GM19324 (cell line): ENCODE measurements at regions not wholly inside any gene's neighbourhood (a gene's known extent, or its start where the extent isn't known, plus 50 kb on each side); places are given as distances from the start of the nearest gene placed in this dataset.

Source experiments
- ATAC-seq: cut with Tn5 transposase; IDR thresholded peaks from one replicate; pipeline ENCODE4 v1.9.1; 2021; ENCODE audit warnings: mild to moderate bottlenecking, moderate library complexity; ENCODE audit not compliant: unreplicated experiment, low FRiP score

DNA sequence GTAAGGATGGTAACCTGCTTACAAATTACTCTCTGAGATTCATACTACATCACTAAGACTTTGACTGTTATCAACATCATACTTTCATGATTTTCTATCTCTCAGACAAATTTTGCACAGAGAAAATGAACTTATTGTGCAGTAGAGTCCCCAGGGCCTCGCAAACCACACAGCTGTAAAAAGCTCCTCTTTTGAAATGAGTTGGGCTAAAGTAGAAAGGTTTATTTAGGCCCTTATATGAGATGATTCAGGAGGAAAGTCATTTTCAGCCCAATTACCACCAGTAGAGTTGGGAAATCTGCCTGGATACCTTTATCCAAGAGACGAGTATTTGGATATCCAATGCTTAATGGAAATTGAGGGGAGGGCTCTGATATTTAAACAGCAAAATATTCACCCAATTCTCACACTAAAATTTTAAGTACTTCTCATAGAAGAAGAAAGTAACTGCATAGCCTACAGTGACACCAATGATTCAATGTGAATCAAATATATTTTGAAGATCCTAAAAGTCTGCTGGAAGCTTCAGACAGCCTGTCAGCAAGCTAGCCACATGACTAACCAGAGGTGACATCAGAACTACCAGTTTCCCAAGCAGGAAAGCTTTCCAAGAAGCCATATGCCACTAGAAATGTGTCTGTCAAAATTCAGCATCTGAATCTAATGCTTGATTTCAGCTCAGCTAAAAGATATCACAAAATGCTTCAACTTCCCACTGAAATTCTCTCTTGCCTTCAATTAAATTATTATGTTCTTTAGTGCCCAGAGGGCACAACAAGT is 190.1 kb upstream of the SYT1 start:
- ATAC-seq: no peak

DNA sequence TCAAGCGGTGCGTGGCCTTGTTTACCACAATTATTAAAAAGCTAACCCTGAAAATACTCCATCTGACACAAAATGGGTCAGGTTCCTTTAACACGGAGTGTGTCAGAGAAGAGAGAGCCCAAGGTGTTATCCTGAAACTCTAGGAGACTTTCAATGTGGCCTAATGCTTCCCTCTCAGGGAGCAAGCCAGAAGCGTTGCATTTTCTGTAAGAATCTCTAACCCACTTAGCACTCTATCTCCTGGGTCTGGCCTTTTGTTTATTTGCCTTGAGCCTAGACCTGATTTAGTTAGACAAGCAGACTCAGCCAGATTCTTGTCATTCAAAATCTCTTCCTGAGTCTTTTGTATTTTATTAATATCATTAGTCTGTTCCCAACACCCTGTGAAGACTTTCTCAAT is 184.0 kb upstream of the SYT1 start:
- ATAC-seq: no peak

DNA sequence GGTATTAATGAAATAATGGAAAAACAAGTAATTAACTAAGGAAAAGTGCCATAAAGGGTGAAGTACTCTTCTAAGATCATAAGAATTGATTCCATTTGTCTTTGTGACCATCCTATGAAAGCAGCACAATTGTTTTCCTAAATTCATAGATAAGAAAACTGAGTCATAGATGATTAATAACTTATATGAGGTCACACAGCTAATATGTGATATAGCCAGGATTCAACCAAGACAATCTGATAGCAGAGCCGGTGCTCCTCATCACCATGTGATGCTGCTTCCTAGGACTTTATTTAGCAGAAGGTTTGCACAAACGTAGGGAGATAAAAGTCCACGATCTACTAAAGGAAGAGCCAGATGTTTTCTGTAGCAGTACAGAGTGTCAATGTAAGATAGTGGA is 181.5 kb upstream of the SYT1 start:
- ATAC-seq: no peak

DNA sequence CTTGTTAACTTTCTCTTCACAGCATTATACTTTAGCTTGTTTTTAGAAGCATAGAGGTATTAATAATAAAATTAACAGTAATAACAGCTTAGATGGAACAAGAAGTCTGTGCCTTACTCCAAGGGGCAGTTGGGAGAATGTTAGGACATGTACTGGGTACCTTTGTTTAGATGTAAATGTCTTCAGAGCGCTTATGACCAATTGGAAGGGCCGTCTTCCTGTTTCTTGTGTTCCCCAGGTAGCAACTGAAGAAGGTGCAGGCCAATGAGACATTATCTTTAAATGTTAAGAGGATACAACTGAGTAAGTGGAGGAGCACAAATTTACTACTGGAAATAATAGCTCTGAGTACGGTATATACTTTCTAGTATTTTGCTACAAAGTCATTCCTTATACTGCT is 180.9 kb upstream of the SYT1 start:
- ATAC-seq: no peak

DNA sequence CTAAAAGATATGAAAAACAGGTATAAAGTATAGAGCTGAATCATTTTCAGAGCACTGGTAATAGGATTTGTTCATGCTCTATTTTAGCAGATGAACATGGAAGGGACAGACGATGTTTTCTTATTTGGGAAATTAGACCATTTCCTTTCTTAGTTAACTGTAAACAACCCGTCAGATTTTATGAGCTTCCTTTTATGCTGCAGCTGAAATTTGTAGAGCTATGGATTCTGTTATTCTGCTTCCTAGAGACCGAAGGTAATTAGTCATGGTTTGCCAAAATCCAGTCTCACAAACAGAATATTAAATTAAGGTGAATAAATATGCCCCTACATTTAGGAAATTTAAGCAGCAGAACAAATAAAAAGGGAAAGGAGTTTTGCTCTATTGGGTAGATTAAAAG is 180.2 kb upstream of the SYT1 start:
- no peak for ATAC-seq

DNA sequence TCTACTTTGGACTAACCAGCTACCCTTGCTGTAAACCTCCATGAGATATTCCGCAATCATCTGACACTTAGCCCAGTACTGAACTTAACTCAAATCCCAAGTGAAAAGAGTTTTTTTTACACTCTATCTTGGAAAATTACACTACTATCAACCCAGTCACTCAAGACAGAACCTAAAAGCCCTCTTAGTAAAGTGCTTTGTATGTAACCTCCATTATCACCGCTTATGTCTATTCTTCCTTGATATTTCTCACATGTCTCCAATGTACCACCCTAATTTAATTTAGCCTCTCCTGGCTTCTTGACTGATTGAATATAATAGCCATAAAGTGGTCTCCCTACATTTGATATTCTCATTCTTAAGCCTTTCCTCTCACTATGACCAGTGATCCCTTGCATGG is 168.8 kb upstream of the SYT1 start:
- ATAC-seq: no peak

DNA sequence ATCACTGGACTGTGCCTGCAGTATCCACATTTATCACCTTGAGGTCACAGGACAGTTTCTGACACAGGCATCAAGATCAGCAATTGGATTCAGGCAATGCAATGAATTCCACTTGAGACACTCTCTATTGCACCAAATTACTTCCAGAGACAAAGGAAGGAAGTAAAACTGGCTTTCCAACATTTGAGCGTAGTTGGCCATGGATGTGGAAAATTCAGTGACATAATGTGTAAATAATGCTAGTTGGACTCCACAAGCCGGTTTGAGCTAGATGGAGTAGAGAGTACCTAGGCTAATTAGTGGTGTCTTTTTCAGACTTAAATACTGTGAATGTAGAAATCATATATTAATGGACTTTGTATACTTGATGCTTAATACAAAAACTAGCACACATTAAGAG is 168.3 kb upstream of the SYT1 start:
- no peak for ATAC-seq

DNA sequence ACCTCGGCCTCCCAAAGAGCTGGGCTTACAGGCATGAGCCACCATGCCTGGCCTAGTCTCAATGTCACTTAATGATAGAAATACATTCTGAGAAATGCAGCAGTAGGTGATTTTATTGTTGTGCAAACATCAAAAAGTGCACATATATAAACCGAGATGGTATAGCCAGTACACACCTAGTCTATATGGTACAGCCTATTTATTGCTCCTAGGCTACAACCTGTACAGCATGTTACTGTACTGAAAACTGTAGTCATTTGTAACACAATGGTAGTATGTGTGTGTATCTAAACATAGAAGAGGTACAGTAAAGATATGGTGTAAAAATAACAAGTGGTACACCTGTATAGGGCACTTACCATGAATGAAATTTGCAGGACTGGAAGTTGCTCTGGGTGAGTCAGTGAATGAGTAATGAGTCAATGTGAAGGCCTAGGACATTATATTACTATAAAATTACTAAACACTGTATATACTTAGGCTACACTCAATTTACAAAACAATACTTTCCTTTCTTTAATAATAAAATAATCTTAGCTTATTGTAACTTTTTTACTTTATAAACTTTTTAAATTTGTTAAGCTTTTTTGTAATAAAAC is 166.7 kb upstream of the SYT1 start:
- no peak for ATAC-seq

DNA sequence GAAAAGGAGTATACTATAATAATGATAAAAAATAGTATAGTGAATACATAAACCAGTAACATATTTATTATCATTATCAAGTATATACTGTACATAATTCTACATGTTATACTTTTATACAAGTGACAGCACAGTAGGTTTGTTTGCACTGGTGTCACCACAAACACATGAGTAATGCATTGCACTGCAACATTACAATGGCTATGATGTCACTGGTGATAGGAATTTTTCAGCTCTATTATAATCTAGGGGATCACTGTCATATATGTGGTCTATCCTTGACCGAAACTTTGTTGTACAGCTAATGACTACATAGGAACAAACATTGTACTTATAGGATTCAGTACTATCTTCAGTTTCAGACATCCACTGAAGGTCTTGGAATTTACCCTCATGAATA is 165.8 kb upstream of the SYT1 start:
- ATAC-seq: no peak

DNA sequence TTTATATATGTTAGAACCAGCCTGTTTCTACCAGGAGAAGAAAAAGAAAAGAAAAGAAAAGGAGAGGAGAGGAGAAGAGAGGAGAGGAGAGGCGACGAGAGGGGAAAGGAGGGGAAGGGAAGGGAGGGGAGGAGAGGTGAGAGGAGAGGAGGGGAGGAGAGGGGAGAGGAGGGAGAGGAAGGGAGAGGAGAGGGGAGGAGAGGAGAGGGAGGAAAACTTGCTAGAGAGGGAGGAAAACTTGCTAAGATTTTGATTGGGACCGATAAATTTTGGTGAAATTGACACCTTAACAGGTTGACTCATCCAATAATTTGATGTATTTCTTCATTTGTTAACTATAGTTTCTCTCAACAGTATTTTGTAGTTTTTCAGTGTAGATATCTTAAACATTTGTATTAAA is 164.0 kb upstream of the SYT1 start:
- no peak for ATAC-seq

DNA sequence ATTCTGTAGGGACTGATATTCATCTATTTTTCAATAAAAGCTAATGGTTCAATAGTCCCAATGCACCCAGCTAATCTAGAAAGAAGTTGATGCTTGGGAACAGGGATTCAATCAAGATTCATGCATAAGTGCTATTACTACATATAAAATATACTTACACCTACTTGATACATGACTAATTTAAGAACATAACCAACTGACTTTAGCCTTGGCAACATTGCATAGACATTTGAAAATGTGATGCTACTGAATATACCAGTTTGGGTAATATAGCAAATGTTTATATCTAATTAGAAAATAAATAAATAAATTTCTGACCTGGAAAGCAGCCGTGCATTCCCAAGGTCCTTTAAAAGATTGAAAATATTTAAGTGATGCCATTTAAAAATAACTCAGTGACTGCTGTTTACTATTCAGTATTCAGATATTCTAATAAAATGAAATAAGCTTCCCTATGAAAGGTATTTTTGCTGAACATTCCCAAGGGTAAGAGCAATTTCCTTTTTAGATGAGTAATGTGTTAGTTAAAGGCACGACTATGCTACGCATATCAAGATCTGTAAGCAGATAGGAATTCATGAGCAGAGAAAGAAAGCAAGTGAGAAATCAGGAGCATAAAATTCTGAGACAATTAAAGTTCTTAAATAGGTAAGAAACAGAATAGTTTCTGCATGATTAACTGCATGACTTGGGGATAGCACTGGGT is 160.6 kb upstream of the SYT1 start:
- ATAC-seq: no peak

DNA sequence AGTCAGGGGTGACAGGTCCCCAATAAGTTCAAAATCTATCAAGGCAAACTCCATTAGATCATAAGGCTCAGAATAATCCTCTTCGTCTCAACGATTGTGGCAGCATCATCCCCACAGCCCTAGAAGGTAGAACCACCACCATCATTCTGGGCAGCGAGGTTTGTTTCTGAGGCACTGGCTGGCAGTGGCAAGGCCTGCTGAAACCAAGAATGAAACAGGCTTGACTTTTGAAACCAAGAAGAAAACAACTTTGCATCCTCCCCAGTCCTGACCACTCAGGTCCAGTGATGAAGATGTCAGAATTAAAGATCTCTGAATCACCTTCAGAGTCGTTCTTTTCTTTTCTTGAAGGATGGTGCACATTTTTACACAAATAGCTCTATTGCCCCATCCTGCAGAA is 152.6 kb upstream of the SYT1 start:
- peak; percentile 79 for ATAC-seq

DNA sequence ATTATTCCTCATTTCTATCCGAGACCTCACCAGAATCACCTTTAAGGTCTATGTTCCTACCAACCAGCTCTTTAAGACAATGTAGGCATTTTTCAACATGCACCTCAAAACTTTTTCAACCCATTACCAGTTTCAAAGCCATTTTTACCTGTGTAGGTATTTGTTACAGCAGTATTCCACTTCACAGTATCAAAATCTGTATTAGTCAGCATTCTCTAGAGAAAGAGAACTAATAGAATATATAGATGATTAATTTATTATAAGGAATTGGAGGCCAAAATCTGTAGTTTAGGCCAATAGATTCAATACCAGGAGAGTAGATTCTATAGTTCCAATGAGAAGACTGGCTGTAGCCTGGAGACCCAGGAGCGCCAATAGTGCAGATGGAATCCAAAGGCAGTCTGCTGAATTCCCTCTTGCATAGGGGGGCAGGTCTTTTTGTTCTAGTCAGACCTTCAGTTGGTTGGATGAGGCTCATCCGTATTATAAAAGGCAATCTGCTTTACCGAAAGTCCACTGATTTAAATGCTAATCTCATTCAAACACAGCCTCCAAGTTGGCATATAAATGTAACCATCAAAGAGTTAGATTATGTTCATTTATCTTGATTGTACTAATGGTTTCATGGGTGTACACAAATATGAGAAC is 151.6 kb upstream of the SYT1 start:
- ATAC-seq: no peak

DNA sequence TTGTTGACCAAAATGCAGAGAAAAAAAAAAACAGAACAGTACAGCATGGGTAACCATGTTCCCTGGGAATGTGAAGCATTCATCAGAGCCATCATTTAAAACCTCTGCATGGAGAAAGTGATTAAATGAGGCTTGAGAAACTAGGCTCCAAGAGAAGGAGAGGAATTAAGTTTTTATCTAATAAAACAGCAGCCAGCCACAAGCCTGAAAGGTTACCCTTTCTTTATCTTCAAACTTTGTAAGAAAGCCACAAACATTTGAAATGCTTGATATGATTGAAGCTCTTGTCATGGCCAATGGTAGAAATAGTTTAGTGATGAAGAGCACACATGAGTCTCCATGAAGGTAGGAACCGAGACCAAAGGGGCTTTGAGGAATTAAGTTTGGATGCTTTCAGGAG is 144.9 kb upstream of the SYT1 start:
- ATAC-seq: no peak

DNA sequence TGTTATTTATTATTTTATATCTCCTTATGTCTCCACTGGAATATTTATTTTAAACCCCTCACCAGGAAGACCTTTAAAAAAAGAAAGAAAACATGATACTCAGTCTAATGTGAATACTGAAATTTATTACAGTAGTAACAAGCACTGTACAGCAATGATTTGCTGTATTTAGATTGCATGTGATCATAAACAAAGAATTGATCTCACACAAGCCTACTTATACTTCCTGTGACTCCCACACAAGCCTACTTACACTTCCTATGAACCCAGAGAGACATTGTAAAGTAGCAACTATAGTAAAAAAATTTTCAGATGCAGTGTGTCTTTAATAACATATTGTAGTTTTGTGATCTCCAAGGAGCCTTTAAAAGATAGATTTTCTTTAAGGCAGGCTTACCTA is 142.7 kb upstream of the SYT1 start:
- no peak for ATAC-seq

DNA sequence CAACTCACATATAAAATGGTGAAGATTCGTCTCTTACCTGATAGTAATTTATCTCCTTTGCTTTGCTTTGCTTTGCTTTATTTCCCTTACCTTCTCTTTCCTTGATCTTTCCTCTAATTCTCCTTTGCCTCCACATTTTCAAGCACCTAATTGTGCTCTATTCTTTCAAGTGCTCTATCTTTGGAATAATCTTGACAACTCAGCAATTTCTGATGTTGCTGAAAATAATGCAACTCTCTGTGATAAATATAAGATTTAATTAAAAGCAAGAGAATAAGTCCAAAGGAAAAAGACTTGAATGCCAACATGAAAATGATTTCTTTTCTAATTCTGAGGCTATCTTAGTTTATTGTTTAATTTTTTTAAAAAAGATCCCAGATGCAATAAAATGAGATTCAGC is 139.5 kb upstream of the SYT1 start:
- no peak for ATAC-seq

DNA sequence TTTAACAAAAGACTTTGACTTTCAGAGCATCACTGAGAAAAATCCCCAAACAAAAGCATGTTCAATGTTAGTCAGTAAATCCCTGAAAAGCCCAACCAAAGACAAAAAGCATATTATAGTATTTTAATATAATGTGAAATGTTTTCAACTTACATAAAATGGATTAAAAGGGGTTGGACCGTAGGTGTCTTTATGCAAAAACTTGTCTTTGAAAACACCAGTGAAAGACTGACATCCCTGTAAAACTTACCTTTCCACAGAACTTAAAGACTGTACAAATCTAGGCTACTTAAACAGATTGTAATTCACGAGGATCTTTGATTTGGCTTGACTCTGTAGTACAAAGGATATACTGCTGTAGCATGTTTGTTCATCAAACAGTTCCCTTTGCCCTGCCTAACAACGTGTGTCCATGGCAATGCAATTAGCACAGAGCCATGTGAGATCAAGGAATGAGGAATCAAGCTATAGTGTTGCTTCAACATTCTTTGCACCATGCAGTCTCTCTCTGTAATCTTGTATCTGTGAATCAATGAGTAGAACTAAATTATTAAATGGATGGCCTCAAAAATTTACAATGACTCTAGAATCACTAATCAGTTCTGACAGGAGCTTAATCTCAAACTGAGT is 138.5 kb upstream of the SYT1 start:
- ATAC-seq: no peak

DNA sequence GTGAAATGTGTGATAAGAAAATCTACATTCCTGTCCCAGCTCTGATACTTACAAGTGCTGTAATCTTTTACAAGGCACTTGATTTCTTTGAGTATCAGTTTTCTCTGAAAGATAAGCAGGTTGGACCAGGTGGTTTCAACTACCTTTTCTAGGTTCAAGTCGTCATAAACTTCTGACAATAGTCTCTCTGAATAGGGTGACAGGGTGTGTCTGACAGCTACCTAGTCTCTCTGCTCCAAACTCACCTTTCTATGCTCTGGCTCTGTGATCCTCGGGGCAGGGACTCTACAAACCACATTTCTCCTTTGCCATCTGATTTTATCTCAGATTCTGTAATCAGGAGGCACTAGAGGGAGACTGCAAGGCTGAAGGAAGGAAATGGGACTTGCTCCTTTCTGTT is 137.7 kb upstream of the SYT1 start:
- ATAC-seq: no peak

DNA sequence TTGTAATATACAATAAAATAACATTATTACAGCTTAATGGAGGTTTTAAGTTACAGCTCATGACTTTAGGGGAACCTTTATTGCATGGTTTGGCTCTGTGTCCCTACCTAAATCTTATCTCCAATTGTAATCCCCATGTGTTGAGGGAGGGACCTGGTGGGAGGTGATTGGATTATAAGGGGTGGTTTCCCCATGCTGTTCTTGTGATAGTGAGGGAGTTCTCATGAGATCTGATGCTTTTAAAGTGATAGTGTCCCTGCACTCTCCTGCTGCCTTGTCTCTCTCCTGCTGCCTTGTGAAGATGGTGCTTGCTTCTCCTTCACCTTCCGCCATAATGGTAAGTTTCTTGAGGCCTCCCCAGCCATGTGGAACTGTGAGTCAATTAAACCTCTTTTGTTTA is 132.1 kb upstream of the SYT1 start:
- no peak for ATAC-seq

DNA sequence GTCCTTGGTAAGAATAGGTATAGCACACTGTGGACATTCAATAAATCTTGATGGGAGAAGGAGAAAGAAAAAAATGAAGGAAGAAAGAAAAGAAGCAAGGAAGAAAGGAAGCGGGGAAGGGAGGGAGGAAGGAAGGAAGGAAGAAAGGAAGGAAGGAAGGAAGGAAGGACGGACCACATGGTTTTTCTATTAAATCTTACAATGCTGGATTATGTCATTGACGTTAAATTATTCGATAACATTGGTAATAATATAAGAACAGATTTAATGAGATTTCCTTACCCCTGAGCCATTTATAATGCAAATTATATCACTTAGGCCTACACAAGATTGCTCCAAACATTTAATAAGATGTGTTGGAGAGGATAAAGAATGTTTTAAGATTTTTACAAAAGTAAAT is 124.9 kb upstream of the SYT1 start:
- ATAC-seq: no peak

DNA sequence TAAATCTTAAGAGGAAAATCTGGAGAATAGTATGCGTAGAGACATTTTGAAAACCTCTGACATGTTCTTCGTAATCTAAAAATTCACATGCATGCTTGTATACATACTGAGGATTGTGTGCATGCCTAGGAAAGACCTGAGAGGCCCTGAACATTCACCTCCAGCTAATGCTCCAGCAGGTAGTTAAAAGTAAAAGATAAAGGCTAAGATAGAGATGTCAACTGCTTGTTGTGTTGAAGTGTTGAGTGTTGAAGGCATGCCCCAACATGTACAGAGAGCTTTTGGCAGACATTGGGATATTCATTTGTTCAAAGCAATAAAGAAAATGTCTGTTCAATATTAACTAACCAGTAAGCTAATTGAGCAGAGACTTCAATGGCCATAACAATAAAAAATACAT is 118.6 kb upstream of the SYT1 start:
- ATAC-seq: no peak
